Neural cell (in vitro differentiated cells): ENCODE measurements at regions not wholly inside any gene's neighbourhood (a gene's known extent, or its start where the extent isn't known, plus 50 kb on each side); places are given as distances from the start of the nearest gene placed in this dataset.

Source experiments
- H2AFZ ChIP-seq: fragments of 200-600, 300-800 bp; sonication (generic), shearing (Covaris generic); 2 replicates; pipeline ENCODE4 v1.6.0; 2014; ENCODE audit warnings: low read depth, mild to moderate bottlenecking, antibody characterized with exemption, low read length, moderate library complexity
- H3F3A ChIP-seq: fragments of 200-600 bp; shearing (Covaris generic); 2 replicates; pipeline ENCODE4 v1.6.1; 2016; ENCODE audit warnings: mild to moderate bottlenecking, moderate library complexity, mixed read lengths, antibody characterized with exemption, low read length; ENCODE audit not compliant: insufficient read depth, poor library complexity, severe bottlenecking
- H3K27ac ChIP-seq: fragments of 200-600, 300-800 bp; sonication (generic), shearing (Covaris generic); 2 replicates; pipeline ENCODE4 v1.5.1; 2014; ENCODE audit warnings: mild to moderate bottlenecking, low read length, moderate library complexity
- H3K27me3 ChIP-seq: fragments of 300-800, 200-600 bp; sonication (generic), shearing (Covaris generic); 2 replicates; pipeline ENCODE4 v1.6.0; 2014; ENCODE audit warnings: mild to moderate bottlenecking, low read depth, low read length, moderate library complexity; ENCODE audit not compliant: insufficient read depth
- H3K36me3 ChIP-seq: fragments of 300-800, 200-600 bp; sonication (generic), shearing (Covaris generic); 2 replicates; pipeline ENCODE4 v1.5.1; 2014; ENCODE audit warnings: mild to moderate bottlenecking, antibody characterized with exemption, low read length, moderate library complexity; ENCODE audit not compliant: insufficient read depth
- H3K4me2 ChIP-seq: fragments of 300-800, 200-600 bp; sonication (generic), shearing (Covaris generic); 2 replicates; pipeline ENCODE4 v1.6.0; 2014; ENCODE audit warnings: mild to moderate bottlenecking, low read length
- H3K4me3 ChIP-seq: fragments of 300-800, 200-600 bp; sonication (generic), shearing (Covaris generic); 2 replicates; pipeline ENCODE4 v1.5.1; 2014; ENCODE audit warnings: mild to moderate bottlenecking, low read length, moderate library complexity
- H3K79me2 ChIP-seq: fragments of 200-600 bp; shearing (Covaris generic); replicated peaks from 2 replicates; pipeline ENCODE4 v1.6.0; 2014; ENCODE audit warnings: mild to moderate bottlenecking, low read length, moderate library complexity; ENCODE audit not compliant: insufficient read depth
- H3K9ac ChIP-seq: fragments of 300-800, 200-600 bp; sonication (generic), shearing (Covaris generic); 2 replicates; pipeline ENCODE4 v1.6.1; 2016; ENCODE audit warnings: mild to moderate bottlenecking, low read length, mixed read lengths
- H3K9me2 ChIP-seq: fragments of 200-600 bp; shearing (Covaris generic); 2 replicates; pipeline ENCODE4 v1.6.1; 2016; ENCODE audit warnings: mild to moderate bottlenecking, low read length, mixed read lengths; ENCODE audit not compliant: insufficient read depth
- H3K9me3 ChIP-seq: fragments of 200-600, 300-800 bp; sonication (generic), shearing (Covaris generic); 2 replicates; pipeline ENCODE4 v1.6.1; 2016; ENCODE audit warnings: mild to moderate bottlenecking, mixed run types, low read length, moderate library complexity, mixed read lengths
- H4K20me1 ChIP-seq: fragments of 200-600 bp; shearing (Covaris generic); 2 replicates; pipeline ENCODE4 v1.6.1; 2016; ENCODE audit warnings: mild to moderate bottlenecking, mixed run types; ENCODE audit not compliant: insufficient read depth
- EP300 ChIP-seq: fragments of 450-650 bp; conservative IDR thresholded peaks from 2 replicates; pipeline ENCODE4 v1.6.1; 2014; ENCODE audit warnings: antibody characterized with exemption, mild to moderate bottlenecking, moderate library complexity; ENCODE audit not compliant: poor library complexity, severe bottlenecking
- EZH2 ChIP-seq: fragments of 200-600, 300-800 bp; shearing (Covaris generic), sonication (generic); IDR thresholded peaks from 2 replicates; pipeline ENCODE4 v1.6.1; 2014; ENCODE audit warnings: antibody characterized with exemption, low read length, borderline replicate concordance, mild to moderate bottlenecking; ENCODE audit not compliant: insufficient read depth, poor library complexity, severe bottlenecking
- MXI1 ChIP-seq: fragments of 450-650 bp; conservative IDR thresholded peaks from 2 replicates; pipeline ENCODE4 v1.6.1; 2014; ENCODE audit warnings: antibody characterized with exemption, mild to moderate bottlenecking; ENCODE audit not compliant: poor library complexity, severe bottlenecking
- POLR2AphosphoS5 ChIP-seq: IDR thresholded peaks from 2 replicates; pipeline ENCODE4 v1.6.1; 2012
- RAD21 ChIP-seq: fragments of 450-650 bp; conservative IDR thresholded peaks from 2 replicates; pipeline ENCODE4 v1.6.1; 2014; ENCODE audit warnings: antibody characterized with exemption, mild to moderate bottlenecking, moderate library complexity
- SMC3 ChIP-seq: fragments of 450-650 bp; conservative IDR thresholded peaks from 2 replicates; pipeline ENCODE4 v1.6.1; 2014; ENCODE audit warnings: antibody characterized with exemption, mild to moderate bottlenecking, moderate library complexity; ENCODE audit not compliant: poor library complexity
- TAF1 ChIP-seq: IDR thresholded peaks from 2 replicates; pipeline ENCODE4 v1.6.1; 2012; ENCODE audit warnings: low read depth
- TF ChIP-seq, protein P1 (sequence below): IDR thresholded peaks from 2 replicates; pipeline ENCODE4 v1.6.1; 2012; ENCODE audit warnings: borderline replicate concordance
- TF ChIP-seq, protein P2 (sequence below): fragments of 450-650 bp; IDR thresholded peaks from 2 replicates; pipeline ENCODE4 v1.5.1; 2014; ENCODE audit warnings: antibody characterized with exemption, mild to moderate bottlenecking, moderate library complexity; ENCODE audit not compliant: poor library complexity, severe bottlenecking

DNA sequence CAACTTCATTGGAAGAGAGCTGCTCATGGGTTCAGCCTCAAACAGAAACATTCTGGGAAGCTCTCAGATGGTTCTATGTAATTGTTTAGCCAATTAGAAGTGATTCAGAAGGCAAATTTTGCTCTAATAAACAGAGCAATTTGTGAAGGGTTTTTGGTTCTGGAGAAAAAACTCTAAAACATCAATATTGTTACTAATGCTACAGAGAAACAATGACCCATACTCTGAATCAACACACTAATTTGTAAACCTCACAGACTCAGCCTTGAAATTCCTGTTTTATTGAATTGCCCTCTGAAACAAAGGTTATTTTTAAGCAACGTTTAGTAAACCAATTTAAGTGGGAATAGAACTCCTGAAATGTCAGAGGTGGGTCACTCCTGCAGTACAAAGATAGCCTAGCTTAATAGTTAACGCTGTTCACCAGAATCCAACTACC is 171.6 kb upstream of the SVIL start:
- H3K27me3 ChIP-seq: no peaks in the 10 kb centered on the region
- no peaks in the 10 kb centered on the region for H3K36me3 ChIP-seq
- H3F3A ChIP-seq: no peaks in the 10 kb centered on the region
- no peak overlapping the region for H2AFZ ChIP-seq
- H3K4me3 ChIP-seq: no peak overlapping the region
- H3K79me2 ChIP-seq: no peaks in the 10 kb centered on the region
- H3K9me3 ChIP-seq: no peaks in the 10 kb centered on the region
- H3K4me2 ChIP-seq: no peak overlapping the region
- no peaks in the 10 kb centered on the region for H3K9me2 ChIP-seq
- H3K27ac ChIP-seq: no peak overlapping the region
- TF ChIP-seq POLR2AphosphoS5 (no peak), MXI1 (no peak), RAD21 (no peak), EP300 (no peak), SMC3 (no peak), EZH2 (no peak), TAF1 (no peak)
- TF ChIP-seq, protein P1, sequence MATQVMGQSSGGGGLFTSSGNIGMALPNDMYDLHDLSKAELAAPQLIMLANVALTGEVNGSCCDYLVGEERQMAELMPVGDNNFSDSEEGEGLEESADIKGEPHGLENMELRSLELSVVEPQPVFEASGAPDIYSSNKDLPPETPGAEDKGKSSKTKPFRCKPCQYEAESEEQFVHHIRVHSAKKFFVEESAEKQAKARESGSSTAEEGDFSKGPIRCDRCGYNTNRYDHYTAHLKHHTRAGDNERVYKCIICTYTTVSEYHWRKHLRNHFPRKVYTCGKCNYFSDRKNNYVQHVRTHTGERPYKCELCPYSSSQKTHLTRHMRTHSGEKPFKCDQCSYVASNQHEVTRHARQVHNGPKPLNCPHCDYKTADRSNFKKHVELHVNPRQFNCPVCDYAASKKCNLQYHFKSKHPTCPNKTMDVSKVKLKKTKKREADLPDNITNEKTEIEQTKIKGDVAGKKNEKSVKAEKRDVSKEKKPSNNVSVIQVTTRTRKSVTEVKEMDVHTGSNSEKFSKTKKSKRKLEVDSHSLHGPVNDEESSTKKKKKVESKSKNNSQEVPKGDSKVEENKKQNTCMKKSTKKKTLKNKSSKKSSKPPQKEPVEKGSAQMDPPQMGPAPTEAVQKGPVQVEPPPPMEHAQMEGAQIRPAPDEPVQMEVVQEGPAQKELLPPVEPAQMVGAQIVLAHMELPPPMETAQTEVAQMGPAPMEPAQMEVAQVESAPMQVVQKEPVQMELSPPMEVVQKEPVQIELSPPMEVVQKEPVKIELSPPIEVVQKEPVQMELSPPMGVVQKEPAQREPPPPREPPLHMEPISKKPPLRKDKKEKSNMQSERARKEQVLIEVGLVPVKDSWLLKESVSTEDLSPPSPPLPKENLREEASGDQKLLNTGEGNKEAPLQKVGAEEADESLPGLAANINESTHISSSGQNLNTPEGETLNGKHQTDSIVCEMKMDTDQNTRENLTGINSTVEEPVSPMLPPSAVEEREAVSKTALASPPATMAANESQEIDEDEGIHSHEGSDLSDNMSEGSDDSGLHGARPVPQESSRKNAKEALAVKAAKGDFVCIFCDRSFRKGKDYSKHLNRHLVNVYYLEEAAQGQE: no peak
- TF ChIP-seq, protein P2, sequence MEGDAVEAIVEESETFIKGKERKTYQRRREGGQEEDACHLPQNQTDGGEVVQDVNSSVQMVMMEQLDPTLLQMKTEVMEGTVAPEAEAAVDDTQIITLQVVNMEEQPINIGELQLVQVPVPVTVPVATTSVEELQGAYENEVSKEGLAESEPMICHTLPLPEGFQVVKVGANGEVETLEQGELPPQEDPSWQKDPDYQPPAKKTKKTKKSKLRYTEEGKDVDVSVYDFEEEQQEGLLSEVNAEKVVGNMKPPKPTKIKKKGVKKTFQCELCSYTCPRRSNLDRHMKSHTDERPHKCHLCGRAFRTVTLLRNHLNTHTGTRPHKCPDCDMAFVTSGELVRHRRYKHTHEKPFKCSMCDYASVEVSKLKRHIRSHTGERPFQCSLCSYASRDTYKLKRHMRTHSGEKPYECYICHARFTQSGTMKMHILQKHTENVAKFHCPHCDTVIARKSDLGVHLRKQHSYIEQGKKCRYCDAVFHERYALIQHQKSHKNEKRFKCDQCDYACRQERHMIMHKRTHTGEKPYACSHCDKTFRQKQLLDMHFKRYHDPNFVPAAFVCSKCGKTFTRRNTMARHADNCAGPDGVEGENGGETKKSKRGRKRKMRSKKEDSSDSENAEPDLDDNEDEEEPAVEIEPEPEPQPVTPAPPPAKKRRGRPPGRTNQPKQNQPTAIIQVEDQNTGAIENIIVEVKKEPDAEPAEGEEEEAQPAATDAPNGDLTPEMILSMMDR: no peak
- H4K20me1 ChIP-seq: no peaks in the 10 kb centered on the region
- H3K9ac ChIP-seq: no peak overlapping the region

DNA sequence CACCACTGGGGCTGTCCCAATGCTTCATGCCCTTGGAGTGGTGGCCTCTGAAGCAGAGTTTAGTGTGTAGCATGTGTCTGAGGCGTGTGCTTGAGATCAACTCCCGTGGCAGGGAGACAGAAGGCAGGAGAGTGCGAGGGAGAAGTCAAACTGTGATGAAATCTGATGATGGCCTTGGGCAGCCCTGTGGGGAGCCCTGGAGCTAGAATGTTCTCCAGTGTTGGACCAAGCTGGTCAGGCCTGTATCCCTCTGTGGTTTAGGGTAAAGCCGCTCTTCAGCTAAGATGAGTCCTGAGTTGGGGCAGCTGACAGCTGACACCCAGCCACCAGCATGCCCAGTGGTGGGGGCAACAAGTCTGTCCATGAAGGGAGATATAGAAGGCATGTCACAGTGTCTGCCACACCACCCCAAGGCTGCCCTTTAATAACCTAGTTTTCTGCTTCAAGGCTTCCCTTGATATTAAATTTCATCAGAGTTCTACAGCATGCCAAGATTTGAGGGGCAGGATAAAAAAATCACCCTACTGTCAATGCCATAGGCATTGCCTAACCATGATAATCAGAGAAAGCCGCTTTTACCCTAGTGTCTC is 170.5 kb upstream of the SVIL start:
- Histone ChIP-seq H3K9ac (no peak overlapping the region), H3K4me2 (no peak overlapping the region), H4K20me1 (no peaks in the 10 kb centered on the region), H3K9me3 (no peaks in the 10 kb centered on the region), H3F3A (no peaks in the 10 kb centered on the region), H3K79me2 (no peaks in the 10 kb centered on the region), H3K9me2 (no peaks in the 10 kb centered on the region), H3K27ac (no peak overlapping the region), H3K4me3 (no peak overlapping the region), H3K36me3 (no peaks in the 10 kb centered on the region), H3K27me3 (no peaks in the 10 kb centered on the region), H2AFZ (no peak overlapping the region)
- TF ChIP-seq RAD21 (no peak), SMC3 (no peak), EZH2 (no peak), EP300 (no peak), TAF1 (no peak), POLR2AphosphoS5 (no peak)
- TF ChIP-seq, protein P1: no peak
- TF ChIP-seq, protein P2: no peak
